IMR-90 (cell line): ENCODE measurements at regions not wholly inside any gene's neighbourhood (a gene's known extent, or its start where the extent isn't known, plus 50 kb on each side); places are given as distances from the start of the nearest gene placed in this dataset.

ENCODE experiments used
- CEBPB ChIP-seq: IDR thresholded peaks from 2 replicates; pipeline ENCODE4 v1.6.1; 2012; ENCODE audit warnings: low read depth, low read length, improper control_type of control experiment
- CTCF ChIP-seq: conservative IDR thresholded peaks from 2 replicates; pipeline ENCODE4 v1.5.1; 2012; ENCODE audit warnings: mild to moderate bottlenecking, low read depth, low read length, improper control_type of control experiment
- ELK1 ChIP-seq: fragments of 150-350 bp; IDR thresholded peaks from 2 replicates; pipeline ENCODE4 v1.6.1; 2016; ENCODE audit warnings: low read depth, mild to moderate bottlenecking, low read length, moderate library complexity, borderline replicate concordance
- MAFK ChIP-seq: IDR thresholded peaks from 2 replicates; pipeline ENCODE4 v1.6.1; 2012; ENCODE audit warnings: low read depth, low read length, improper control_type of control experiment
- MAZ ChIP-seq: IDR thresholded peaks from 2 replicates; pipeline ENCODE4 v1.6.1; 2012; ENCODE audit warnings: low read depth, mild to moderate bottlenecking, low read length, improper control_type of control experiment, moderate library complexity, borderline replicate concordance
- NFE2L2 ChIP-seq: fragments of 150-350 bp; IDR thresholded peaks from 2 replicates; pipeline ENCODE4 v1.6.1; 2016; ENCODE audit warnings: low read depth, mild to moderate bottlenecking, low read length
- POLR2A ChIP-seq: IDR thresholded peaks from 2 replicates; pipeline ENCODE4 v1.6.1; 2012; ENCODE audit warnings: mild to moderate bottlenecking, low read depth, low read length
- RAD21 ChIP-seq: IDR thresholded peaks from 2 replicates; pipeline ENCODE4 v1.6.1; 2012; ENCODE audit warnings: low read length, improper control_type of control experiment
- RFX5 ChIP-seq: IDR thresholded peaks from 2 replicates; pipeline ENCODE4 v1.8.0; 2012; ENCODE audit warnings: low read depth, mild to moderate bottlenecking, low read length, moderate library complexity
- SMC3 ChIP-seq: fragments of 150-350 bp; IDR thresholded peaks from 2 replicates; pipeline ENCODE4 v1.6.1; 2016; ENCODE audit warnings: low read depth, mild to moderate bottlenecking, antibody characterized with exemption, low read length, moderate library complexity

GRCh38 chr3:63069806-63070475 lies 194.7 kb upstream of the CADPS start:
- no peak for TF ChIP-seq POLR2A
- TF ChIP-seq CTCF, result no peak
- TF ChIP-seq RAD21, result no peak
- no peak for TF ChIP-seq ELK1
- TF ChIP-seq MAZ, result no peak
- TF ChIP-seq NFE2L2, result no peak
- TF ChIP-seq SMC3, result no peak
- TF ChIP-seq MAFK, result no peak
- no peak for TF ChIP-seq RFX5
- TF ChIP-seq CEBPB, result no peak
